Progenitor cell of endocrine pancreas (in vitro differentiated cells): ENCODE measurements at regions not wholly inside any gene's neighbourhood (a gene's known extent, or its start where the extent isn't known, plus 50 kb on each side); places are given as distances from the start of the nearest gene placed in this dataset.

Source experiments
- DNase-seq: peaks from one replicate; pipeline ENCODE4 v3.0.0; 2021; ENCODE audit warnings: low spot score; ENCODE audit not compliant: unreplicated experiment
- H3K27ac Mint-ChIP-seq: 2 replicates; pipeline ENCODE4 v1.8.0; 2021; ENCODE audit warnings: mild to moderate bottlenecking, moderate library complexity, mixed read lengths
- H3K27me3 Mint-ChIP-seq: 2 replicates; pipeline ENCODE4 v1.8.0; 2021; ENCODE audit warnings: mixed read lengths
- H3K36me3 Mint-ChIP-seq: 2 replicates; pipeline ENCODE4 v1.8.0; 2022; ENCODE audit warnings: mixed read lengths; ENCODE audit not compliant: insufficient read depth
- H3K4me1 Mint-ChIP-seq: 2 replicates; pipeline ENCODE4 v1.8.0; 2021; ENCODE audit warnings: low read depth, mixed read lengths
- H3K4me3 Mint-ChIP-seq: 2 replicates; pipeline ENCODE4 v1.8.0; 2021; ENCODE audit warnings: low read depth, mild to moderate bottlenecking, moderate library complexity, mixed read lengths
- H3K9me3 Mint-ChIP-seq: 2 replicates; pipeline ENCODE4 v1.8.0; 2021; ENCODE audit warnings: low read depth, mixed read lengths
- TF ChIP-seq, protein P1 (sequence below): fragments of 200-600 bp; sonication (generic); IDR thresholded peaks from one replicate; pipeline ENCODE4 v1.5.0; 2021; ENCODE audit warnings: antibody characterized with exemption, mild to moderate bottlenecking; ENCODE audit not compliant: unreplicated experiment

DNA sequence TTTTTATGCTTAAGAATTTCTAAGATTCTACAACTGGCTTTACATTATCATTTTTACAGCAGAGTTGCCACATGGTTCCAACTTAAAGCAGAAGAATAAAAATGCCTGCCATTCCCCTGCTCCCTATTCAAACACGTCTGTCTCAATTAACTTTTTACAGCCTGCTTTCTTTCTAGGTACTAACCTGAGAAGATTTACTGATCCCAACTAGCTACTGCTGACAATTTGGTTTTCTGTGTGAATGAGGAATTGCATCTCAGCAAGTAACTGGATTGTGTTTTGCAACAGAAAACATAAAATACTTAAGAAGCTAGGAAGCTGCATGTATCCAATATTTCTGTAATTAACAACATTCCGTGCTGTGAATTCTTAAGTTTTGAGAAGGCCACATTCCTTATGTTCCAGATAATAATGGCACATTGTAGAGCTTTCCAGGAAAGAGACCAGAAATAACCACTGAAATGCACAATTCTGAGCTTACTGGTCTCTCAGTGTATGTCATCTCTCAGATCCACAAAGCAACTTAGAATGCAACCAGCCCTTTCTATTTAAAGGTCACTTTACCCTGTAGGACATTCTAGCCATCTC is 306.8 kb upstream of the NMUR2 start:
- Mint-ChIP-seq H3K4me3 (no peak overlapping the region), H3K36me3 (no peaks in the 10 kb centered on the region), H3K27ac (no peak overlapping the region), H3K4me1 (peaks cover 2% of the 10 kb centered on the region), H3K9me3 (peaks cover 7% of the 10 kb centered on the region), H3K27me3 (no peaks in the 10 kb centered on the region)
- TF ChIP-seq, protein P1, sequence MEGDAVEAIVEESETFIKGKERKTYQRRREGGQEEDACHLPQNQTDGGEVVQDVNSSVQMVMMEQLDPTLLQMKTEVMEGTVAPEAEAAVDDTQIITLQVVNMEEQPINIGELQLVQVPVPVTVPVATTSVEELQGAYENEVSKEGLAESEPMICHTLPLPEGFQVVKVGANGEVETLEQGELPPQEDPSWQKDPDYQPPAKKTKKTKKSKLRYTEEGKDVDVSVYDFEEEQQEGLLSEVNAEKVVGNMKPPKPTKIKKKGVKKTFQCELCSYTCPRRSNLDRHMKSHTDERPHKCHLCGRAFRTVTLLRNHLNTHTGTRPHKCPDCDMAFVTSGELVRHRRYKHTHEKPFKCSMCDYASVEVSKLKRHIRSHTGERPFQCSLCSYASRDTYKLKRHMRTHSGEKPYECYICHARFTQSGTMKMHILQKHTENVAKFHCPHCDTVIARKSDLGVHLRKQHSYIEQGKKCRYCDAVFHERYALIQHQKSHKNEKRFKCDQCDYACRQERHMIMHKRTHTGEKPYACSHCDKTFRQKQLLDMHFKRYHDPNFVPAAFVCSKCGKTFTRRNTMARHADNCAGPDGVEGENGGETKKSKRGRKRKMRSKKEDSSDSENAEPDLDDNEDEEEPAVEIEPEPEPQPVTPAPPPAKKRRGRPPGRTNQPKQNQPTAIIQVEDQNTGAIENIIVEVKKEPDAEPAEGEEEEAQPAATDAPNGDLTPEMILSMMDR: no peak
- DNase-seq: no peak

DNA sequence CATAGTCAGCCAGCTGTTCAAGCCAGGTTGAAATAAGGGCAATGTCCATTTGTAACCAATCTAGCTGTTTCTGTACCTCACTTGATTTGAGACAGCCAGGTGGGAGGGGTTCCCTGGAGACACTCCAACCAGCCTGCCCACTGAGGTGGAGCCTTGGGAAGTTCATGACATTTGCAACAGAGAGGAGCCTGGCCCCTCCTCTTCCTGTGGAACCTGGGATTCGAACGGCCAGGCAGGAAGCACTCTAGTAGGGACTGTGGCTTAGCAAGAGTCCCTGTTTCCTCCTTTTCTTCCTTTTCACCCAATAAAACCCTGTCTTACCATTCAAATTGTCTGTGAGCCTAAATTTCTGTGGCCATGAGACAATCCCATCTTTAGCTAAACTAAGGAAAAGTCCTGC is 312.3 kb upstream of the NMUR2 start:
- Mint-ChIP-seq H3K27ac (no peak overlapping the region), H3K4me1 (no peaks in the 10 kb centered on the region), H3K36me3 (no peaks in the 10 kb centered on the region), H3K4me3 (no peak overlapping the region), H3K9me3 (peaks cover 10% of the 10 kb centered on the region), H3K27me3 (no peaks in the 10 kb centered on the region)
- no peak for DNase-seq
- TF ChIP-seq, protein P1: no peak

DNA sequence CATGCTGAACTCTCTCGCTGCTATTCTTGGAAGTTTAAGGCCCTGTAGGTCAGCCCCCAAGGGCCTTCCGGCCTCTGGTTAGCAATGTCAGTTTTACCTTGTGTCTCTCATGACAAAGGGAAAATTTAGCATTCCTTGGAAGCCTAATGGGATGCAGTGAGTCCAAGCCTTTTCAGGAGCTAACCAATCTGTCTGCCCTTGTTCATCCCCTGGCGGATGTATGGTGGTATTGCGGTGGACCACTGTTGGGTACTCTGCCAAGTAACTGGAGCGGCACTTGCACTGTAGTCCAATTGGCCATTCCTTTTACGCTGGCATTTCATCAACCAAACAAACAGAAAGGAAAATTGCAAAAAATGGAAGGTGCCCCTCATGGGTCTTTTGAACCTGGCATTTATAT is 318.4 kb upstream of the NMUR2 start:
- no peak for DNase-seq

DNA sequence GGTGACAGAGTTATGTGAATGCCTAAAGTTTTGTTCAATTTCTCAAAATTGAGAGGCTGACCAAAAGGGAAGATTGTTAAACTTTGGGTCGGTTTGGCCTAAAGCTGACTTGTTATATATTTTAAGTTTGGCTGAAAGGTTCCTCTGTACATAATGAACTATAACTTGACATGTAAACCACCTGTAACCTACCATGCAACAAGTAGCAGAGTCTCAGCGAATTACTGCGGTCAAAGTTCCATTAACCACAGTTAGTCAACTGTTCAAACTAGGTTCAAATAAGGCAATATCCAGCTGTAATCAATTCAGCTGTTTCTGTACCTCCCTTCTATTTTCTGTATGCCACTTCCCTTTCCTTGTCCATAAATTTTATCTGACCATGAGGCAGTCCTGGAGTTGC is 325.1 kb upstream of the NMUR2 start:
- H3K36me3 Mint-ChIP-seq: no peaks in the 10 kb centered on the region
- H3K27ac Mint-ChIP-seq: no peak overlapping the region
- no peaks in the 10 kb centered on the region for H3K9me3 Mint-ChIP-seq
- DNase-seq: no peak
- TF ChIP-seq, protein P1: no peak
- no peaks in the 10 kb centered on the region for H3K4me1 Mint-ChIP-seq
- no peaks in the 10 kb centered on the region for H3K27me3 Mint-ChIP-seq
- no peak overlapping the region for H3K4me3 Mint-ChIP-seq

More for the DNA sequence above, 318.4 kb upstream of the NMUR2 start:
- Mint-ChIP-seq H3K36me3 (no peaks in the 10 kb centered on the region), H3K4me1 (no peaks in the 10 kb centered on the region), H3K4me3 (no peak overlapping the region), H3K27me3 (no peaks in the 10 kb centered on the region), H3K27ac (no peak overlapping the region), H3K9me3 (peaks cover 23% of the 10 kb centered on the region)
- TF ChIP-seq, protein P1: no peak

DNA sequence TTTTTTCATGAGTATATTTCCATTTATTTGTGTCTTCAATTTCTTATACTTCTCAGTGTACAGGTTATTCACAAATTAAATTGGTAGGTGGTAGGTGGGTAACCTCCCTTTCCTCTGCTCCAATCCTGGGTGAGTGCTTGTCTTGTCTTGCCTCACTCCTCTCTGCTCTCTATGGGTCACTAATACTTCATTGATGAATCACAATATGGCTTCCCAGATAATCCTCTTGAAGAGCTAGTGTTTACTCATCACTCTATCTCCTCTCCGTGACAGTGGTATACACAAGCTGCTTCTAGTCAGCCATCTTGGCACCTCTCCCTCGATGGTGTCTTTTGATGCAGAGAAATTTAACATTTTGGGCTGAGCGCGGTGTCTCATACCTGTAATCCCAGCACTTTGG is 331.8 kb upstream of the NMUR2 start:
- no peak for DNase-seq
- Mint-ChIP-seq H3K27ac (no peak overlapping the region), H3K9me3 (peaks cover 9% of the 10 kb centered on the region), H3K36me3 (peaks cover 1% of the 10 kb centered on the region), H3K4me1 (no peaks in the 10 kb centered on the region), H3K4me3 (no peak overlapping the region), H3K27me3 (no peaks in the 10 kb centered on the region)
- TF ChIP-seq, protein P1: no peak
